GM21576 (cell line): ENCODE measurements at regions not wholly inside any gene's neighbourhood (a gene's known extent, or its start where the extent isn't known, plus 50 kb on each side); places are given as distances from the start of the nearest gene placed in this dataset.

Source experiments
- ATAC-seq: cut with Tn5 transposase; IDR thresholded peaks from one replicate; pipeline ENCODE4 v1.9.1; 2021; ENCODE audit warnings: mild to moderate bottlenecking, moderate library complexity; ENCODE audit not compliant: unreplicated experiment

DNA sequence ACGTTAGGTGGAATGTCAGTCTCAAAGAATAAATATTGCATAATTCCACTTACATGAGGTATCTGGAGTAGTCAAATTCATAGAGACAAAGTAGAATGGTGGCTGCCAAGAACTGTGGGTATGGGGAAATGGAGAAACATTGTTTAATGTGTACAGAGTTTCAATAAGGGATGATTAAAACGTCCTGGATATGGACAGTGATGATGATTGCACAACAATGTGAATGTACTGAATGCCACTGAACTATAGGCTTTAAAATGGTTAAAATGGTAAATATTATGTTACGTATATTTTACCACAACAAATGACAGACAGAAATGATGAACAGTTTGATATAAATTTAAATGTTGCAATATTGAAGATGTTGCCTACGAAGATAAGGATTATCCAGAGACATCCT lies 602.0 kb upstream of the PKDCC start:
- ATAC-seq: no peak

DNA sequence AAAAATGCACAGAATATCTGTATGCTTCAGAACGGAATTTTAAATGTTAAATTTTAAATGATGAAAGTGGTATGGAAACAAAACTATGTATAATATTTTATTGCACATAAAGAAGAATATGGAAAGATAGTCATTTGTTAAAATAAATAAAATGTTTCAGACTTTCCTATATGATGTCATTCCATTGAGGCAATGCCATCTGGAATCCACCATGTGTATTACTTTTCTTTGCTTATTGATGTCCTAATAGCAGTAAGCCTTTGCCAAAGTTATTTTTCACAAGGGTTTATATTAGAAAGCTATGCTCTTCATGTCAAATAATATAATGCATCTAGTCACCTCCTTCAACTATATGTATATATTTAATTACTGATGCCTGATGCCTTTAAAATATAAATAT lies 601.6 kb upstream of the PKDCC start:
- ATAC-seq: no peak

DNA sequence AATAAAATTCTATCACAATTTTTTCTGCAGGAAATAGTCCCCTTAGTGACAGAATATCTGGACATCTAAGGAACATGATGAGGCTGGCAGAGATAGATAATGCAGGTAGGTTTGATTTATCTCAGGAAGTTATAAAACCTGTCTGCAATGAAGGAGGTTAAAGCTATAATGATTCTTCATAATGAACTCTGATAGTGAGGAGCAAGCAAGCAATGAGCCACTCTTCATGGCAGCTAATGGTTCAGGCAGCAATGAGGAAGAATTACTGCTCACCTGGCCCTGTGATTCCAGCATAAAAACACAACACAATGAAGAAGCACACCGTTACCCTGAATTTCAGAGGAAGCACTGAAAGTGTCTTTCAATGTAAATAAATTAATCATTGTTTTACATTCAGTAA lies 599.6 kb upstream of the PKDCC start:
- ATAC-seq: no peak

DNA sequence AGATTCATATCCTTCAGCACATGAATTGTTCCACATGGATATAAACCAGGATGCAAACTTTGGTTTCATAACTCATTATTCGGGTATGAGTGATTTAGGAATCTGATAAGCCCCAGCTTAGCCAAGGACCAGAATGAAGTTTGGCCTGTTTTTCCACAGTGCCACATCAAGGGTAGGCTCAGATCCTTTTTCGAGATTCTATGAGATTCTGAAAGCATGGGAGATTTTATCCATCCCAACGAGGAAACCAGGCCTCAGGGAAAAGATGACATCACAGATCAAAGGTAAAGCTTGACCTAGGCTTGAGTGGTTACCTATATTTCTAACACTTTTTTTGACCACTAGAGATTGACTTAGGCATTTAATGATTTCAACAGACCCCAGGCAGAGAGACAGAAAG lies 590.8 kb upstream of the PKDCC start:
- no peak for ATAC-seq

DNA sequence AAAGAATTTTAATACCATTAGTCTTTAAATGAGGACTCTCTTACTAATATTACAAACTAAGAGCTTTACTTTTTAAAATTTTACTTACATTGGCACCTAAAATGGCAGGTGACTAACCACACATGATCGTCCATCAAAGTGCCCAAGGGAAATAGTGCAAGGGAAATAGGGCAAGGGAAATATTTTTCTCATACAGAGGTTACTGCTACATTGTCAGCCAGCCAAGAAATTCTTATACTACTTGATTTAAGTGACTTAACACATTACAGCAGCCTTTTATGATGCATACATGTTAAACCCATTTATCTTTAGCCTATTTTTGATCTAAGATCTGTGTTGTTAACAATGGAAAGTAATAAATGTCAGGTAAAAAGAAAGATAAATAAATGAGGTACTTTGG lies 587.2 kb upstream of the PKDCC start:
- no peak for ATAC-seq

DNA sequence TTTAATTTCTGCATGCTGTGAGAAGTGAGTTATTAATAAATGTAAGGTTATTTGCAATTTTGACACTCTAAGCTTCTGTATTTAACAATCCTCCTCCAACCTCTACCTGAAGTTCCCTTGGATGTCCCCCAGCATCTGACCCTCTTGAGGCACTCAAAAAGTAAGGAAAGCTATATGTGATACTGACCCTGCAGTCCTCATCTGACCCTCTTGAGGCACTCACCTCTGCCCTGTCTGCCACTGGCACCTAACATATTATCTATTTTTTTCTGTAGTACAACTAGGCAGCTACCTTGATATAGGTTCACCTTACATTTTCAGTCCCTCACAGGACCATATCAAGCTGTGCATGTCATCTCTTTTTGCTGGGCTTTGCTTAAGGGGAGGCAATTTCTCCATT lies 583.4 kb upstream of the PKDCC start:
- no peak for ATAC-seq

DNA sequence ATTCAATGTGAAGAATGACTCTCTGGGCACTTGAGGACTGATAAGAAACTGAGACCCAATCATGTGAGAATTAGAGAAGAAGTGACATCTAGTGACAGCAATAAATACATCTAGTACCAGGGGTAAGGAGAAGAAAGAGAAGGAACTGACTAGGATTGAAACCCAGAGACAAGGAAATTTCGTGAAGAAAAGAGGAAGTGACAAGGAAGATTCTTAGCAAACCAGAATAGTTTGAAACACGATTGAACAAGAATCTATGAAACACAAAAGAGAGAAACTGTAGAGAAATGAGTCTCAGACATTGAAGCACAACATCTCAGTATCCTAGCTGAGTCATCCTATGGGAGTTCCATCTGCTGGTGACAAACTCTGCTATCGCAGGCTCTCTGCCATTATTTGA lies 571.9 kb upstream of the PKDCC start:
- ATAC-seq: no peak

DNA sequence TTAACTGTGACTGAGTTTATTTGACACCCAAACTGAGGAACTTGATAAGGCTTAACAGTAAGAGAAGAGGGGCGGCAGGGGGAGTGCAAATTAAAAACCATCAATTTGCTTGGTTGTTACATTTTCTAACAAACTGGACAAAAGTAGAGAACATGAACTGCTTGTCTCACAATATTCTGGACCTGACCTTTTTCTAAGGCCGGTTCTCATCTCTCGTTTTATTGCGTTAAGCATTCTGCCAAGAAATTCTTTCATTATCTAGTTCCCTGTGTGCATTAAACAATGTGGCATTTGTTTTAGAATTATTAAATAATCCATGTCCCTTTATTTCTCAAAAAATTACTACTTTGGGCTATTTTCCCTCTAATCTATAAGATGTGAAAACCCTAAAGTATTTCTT lies 565.2 kb upstream of the PKDCC start:
- no peak for ATAC-seq

DNA sequence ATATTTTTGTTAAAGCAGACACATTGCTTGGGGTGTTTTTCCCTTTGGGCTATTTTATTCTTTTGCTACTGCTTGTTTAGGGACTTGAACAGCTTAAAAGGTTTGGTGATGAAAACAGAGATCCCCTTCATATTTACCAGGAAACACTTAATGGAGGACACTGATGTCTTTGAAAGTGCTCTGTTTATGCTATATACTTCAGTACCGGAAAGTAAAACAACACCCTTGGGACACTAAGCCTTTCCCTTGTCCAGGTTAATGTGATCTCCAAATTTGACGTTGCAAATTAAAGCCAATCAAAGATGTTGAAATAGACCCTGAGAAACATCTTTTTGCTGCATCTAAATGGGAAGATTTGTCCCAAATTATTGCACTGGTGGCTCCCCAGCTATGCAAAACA lies 564.6 kb upstream of the PKDCC start:
- ATAC-seq: no peak

DNA sequence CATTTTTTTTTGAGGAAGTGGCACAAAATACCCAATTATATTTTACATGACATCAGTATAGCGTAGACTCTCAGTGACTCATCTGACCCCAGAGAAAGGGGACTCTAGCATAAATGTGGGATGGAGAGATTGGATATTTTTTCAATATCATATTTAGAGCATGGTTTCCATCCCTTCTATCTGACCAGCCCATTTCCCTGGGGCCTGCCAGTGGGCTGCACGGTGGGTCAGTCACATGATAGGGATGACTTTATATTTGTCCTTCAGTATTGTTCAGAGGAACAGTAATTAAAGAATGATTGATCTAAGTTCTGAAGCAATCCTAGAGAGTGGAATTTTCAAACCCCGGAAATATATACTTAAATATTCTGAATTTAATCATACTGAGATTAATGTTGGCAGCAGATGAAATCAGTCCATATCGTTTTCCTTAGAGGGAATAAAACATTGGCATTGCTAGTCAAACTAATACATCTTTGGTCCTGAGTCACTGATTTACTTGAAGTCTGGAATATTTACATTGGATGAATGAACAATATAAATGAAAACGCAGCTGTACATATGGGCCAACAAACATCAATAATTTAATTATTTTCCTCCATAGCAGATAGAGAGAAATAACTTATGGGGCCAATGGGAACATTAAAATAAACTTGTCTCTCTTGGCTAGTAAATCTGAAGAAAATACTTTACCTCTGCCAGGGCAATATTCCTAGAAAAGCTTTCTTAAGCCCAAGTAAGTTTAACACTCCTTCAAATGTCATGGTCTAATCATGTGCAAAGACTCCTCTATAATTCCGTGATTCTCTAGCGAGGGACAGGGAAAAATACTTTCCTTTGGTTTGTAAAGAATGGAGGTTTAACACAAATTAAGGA lies 563.6 kb upstream of the PKDCC start:
- no peak for ATAC-seq

DNA sequence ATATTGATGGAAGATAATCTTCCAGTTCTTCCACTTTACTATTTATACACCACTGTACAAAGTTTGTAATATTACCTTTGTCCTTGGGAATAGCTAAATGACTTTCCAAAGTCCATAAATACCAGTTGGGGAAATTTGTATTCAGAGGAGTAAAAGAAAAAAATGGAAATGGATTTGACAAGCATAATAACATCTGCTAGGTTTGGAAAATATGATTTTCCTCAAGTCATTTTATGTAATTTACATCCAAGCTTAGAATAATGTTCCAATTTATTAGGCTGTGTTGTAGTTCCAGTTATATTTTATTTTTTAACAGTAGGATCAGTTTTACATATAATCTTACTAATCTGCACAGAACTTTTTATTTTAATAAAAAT lies 563.0 kb upstream of the PKDCC start:
- no peak for ATAC-seq

DNA sequence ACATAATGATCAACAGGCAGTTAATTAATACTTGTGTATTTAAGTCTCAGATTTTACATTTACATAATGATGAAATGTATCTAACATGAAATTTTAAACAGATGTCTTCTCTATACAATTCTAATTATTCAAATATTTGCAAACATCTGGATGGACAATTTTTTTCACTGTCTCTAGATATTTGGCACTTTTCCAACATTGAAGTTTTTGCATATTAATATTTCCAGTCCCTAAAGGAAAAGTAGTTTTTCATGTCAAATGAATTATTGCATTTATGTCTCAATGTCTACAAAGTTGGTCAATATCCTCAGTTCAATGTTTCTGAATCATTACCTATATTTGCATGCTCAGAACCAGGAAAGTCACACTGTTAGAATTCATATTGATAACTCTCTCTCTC lies 560.9 kb upstream of the PKDCC start:
- ATAC-seq: no peak

DNA sequence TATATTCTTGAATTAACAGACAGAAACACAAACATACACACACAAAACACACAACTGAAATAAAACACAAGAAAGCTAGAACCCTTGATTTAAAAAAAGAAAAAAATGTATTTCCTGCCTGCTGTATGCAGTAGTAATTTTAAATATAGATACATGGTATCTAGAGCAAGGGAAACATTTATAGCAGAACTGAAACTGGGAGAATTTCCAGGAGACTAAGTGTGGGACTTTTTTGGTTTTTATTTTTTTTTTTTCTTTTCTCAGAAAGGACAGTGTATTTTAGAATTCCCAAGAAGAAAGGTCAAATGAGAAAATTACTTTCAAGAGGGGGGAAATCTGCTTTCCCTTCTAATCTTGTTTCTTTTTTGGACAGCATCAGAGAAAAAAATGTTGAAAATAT lies 558.9 kb upstream of the PKDCC start:
- no peak for ATAC-seq

DNA sequence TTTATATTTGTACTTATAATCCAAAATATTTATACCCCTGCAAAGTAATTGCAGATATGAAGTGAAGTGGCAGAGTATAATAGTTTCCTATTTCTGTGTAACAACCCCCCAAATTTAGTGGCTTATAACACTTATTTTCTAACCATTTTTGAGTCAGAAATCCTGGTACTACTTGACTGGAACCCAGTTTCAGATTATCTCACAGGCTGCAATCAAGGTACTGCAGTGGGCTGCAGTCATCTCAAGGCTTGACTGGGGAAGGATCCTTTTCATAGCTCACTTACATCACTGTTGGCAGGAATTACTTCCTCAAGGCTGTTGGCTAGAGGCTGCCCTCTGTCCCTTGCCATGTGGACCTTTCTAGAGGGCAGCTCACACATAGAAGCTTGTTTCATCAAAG lies 558.2 kb upstream of the PKDCC start:
- no peak for ATAC-seq

DNA sequence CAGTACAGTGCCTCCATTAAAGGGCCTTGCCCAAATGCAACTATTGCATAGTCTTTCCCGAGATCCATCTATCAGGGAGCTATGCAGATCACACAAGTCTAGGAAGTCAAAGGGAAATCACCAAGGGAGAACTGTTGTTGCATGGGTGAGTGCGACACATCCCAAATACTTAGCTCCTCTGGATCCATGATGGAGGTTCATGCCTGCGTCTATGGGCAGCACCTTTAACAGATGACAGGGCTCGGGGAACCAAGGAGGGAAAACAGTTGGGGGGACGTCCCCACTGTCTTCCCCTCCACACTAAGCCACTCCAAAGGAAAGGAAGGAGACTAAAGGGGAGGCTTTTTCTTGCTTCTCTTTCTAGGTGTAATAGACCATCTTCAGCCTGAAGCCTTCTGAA lies 552.8 kb upstream of the PKDCC start:
- ATAC-seq: no peak

DNA sequence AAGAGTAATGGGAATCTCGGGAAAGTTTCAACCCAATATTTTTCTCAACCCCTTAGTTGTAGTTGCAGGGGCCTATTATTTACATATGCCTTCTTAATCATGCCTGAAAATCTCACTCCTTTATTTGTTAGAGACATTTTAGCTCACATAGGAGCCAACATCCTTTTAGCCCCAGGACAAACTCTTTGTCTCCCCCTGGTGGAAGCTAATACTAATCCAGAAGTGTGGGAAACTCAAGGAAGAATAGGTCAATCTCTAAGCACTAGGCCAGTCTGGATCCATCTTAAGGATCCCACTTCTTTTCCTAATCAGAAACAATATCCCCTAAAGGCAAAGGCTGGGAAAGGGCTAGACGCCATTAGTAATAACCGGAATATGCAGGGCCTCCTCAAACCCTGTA lies 550.9 kb upstream of the PKDCC start:
- ATAC-seq: no peak

DNA sequence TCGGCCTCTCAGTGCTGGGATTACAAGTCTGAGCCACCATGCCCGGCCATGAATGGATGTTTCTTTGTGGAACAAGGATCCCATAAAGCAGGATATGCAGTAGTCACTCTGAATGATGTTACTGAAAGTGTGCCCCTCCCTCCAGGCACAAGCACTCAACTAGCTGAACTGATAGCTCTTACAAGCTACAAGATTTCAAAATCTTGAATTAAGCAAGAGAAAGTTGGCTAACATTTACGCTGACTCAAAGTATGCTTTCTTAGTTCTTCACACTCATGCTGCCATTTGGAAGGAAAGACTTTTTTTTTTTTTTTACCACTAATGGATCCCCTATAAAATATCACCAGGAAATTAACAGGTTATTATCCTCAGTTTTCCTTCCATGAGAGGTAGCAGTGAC lies 549.0 kb upstream of the PKDCC start:
- ATAC-seq: no peak

DNA sequence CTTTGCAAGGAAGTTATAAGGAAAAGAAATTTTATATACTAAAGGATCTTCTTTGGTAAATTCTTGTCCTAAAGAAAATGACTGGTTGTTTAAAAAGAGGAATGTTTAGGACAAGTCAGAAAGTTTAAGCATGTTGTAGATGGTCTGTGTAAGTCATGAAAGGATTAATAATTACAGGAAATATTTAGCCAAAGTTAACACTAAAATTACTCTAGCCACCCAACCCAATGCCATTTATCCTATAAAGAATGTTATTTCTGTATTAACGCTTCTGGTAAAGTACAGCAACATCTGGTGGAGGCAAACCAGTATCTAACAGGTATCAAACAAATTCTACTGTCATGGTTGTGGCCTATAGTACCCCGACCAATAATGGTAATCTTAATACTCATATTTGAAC lies 546.9 kb upstream of the PKDCC start:
- no peak for ATAC-seq

DNA sequence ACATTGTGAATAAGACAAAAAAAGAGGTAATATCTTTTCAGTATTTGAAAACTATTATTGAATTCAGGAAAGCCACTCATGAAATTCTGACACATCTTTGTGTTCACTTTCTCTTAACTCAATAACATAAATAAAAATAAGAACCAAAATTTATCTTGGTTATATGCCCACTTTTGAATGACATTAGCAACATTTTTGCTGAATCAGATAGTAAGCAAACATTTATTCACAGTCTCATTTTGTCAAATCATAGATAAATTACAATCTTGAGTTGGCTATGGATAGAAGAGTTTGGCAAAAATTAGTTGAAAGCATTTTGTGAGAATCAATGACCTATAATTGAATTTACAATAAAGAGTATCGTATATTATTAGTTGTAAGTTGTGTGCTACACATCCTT lies 545.1 kb upstream of the PKDCC start:
- no peak for ATAC-seq

DNA sequence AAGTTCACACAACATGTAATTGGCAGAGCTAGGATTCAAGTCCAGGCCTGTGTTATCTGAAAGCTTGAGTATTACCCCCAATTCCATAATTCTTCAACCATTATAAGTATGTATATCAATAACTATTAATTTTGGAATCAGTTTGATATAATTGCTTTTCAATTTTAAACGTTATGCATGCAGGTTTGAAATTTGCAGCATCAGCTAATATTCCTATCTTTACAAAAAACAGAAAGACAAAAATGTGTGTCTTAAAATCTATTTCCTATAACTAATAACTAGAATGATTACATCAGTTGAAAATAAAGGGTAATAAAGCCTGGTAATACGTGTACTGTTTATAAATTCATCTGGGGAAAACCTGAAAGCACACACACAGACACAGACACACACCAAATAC lies 543.3 kb upstream of the PKDCC start:
- no peak for ATAC-seq

DNA sequence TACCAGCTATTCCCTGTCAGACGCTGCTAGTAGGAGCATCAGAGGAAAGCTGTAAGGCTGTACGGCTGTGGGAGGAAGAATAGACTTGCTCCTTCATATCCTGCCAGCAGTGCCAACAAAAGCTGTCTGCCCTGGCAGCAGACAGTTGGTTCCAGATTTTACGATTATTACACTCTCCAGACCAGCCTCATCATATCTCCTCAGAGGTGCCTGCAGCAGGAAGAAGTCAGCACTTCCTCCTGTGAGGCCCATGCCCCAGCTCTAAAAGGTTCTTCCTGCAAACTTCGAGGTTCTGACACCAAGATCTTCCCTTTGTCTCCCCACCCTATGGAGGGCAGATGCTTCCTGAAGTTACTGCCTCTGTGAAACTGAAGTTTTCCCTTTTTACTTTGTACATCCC lies 537.7 kb upstream of the PKDCC start:
- ATAC-seq: no peak

DNA sequence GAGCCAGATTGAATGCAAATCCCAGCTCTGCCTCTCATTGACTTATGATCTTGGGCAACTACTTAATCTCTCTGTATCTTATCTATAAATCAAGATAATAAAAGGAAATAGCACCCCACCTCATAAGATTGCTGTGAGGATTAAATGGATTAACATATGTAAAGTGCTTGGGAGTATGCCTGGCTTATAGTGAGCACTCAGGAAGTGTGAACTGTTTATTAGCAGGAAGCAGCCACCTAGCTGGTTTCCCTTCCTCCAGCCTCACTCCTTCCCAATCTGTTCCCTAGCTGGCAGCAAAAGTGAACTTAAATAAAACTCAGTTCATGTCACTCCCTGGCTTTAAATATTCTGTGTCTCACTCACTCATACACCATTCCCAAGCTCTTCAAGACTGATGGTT lies 526.6 kb upstream of the PKDCC start:
- ATAC-seq: no peak
